ENCODE measurements at regions not wholly inside any gene's neighbourhood (a gene's known extent, or its start where the extent isn't known, plus 50 kb on each side); places are given as distances from the start of the nearest gene placed in this dataset.

DNA sequence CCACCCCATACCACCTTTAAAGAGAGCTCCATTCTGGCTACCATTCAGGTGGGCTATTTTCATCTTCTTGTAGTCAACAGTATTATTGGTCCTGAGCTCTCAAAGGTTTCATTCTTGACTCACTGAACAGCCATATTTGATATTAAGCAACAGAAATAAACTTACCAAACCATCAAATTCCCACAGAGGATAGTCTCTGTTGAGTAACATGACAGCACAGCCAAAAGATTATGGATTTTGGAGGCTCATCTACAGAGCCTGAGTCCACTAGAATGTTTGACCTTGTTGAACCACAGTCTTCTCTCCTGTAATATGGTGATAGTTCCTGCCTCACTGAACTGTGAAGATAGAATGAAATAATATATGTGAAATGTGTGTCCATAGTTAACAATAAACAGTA lies 276.3 kb upstream of the LDB2 start:
- H3K9me3 ChIP-seq (ENCODE audit: control insufficient read depth, low read length): no peaks in the 10 kb centered on the region
- no peak overlapping the region for H2AK5ac ChIP-seq (ENCODE audit: low read length, severe bottlenecking)
- no peak overlapping the region for H3K27ac ChIP-seq (ENCODE audit: low read length, poor library complexity, severe bottlenecking)
- H3K18ac ChIP-seq (ENCODE audit: low read depth in 1 of 2, low read length in 2 of 2): no peak overlapping the region
- H2BK15ac ChIP-seq (ENCODE audit: low read depth, poor library complexity, severe bottlenecking): no peak overlapping the region
- no peaks in the 10 kb centered on the region for H3K36me3 ChIP-seq (ENCODE audit: control insufficient read depth in 1 of 2, insufficient read depth in 2 of 2, low read depth in 1 of 2, low read length in 2 of 2)
- no peak overlapping the region for H4K8ac ChIP-seq (ENCODE audit: low read length)
- no peak overlapping the region for H4K91ac ChIP-seq (ENCODE audit: low read length)
- no peak overlapping the region for H3K23ac ChIP-seq (ENCODE audit: low read length in 2 of 2)
- no peak overlapping the region for H3K14ac ChIP-seq (ENCODE audit: low read length in 2 of 2)
- H3K27me3 ChIP-seq (ENCODE audit: control insufficient read depth in 1 of 2, insufficient read depth in 1 of 2, low read length in 2 of 2): no peaks in the 10 kb centered on the region
- H3K4me1 ChIP-seq (ENCODE audit: control insufficient read depth, insufficient read depth, low read depth, low read length): no peaks in the 10 kb centered on the region
- no peak overlapping the region for H2BK120ac ChIP-seq (ENCODE audit: low read depth, low read length)
- DNase-seq: no peak
- H3K4me2 ChIP-seq (ENCODE audit: low read length, poor library complexity, severe bottlenecking): no peak overlapping the region
- H3K4ac ChIP-seq (ENCODE audit: low read depth in 1 of 2, low read length in 2 of 2): no peak overlapping the region
- no peak overlapping the region for H2BK12ac ChIP-seq (ENCODE audit: low read length in 2 of 2)
- H3K9ac ChIP-seq (ENCODE audit: low read length): no peak overlapping the region
- no peaks in the 10 kb centered on the region for H3K79me1 ChIP-seq (replicated peaks; ENCODE audit: low read length, poor library complexity, severe bottlenecking)
- no peak overlapping the region for H2BK5ac ChIP-seq (ENCODE audit: low read depth, low read length, poor library complexity, severe bottlenecking)
- H3K4me3 ChIP-seq (ENCODE audit: insufficient read depth in 1 of 2, low read depth in 1 of 2, low read length in 2 of 2): no peak overlapping the region
- H2AFZ ChIP-seq (ENCODE audit: low read depth, low read length): no peak overlapping the region

DNA sequence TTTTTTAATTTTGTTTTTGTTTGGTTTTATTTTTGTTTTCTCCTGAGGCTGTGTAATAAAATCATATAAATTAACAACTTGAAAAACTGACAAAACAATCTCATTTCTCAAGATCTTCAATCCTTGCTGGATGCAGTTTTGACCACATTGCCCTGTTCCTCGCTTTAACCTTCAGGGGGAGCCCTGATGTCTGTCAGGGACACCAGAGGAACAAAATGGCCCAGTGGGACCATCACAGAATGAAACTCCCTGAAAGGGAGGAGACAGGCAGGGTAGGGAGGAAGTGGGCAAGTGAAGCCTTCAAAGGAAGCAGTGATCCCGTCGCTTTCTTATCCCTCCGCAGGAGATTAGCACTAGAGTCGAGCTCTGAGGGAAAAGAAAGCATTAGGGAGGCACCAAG lies 274.9 kb upstream of the LDB2 start:
- no peak overlapping the region for H3K9ac ChIP-seq (ENCODE audit: low read length)
- no peaks in the 10 kb centered on the region for H3K79me1 ChIP-seq (replicated peaks; ENCODE audit: low read length, poor library complexity, severe bottlenecking)
- H3K27me3 ChIP-seq (ENCODE audit: control insufficient read depth in 1 of 2, insufficient read depth in 1 of 2, low read length in 2 of 2): no peaks in the 10 kb centered on the region
- H3K18ac ChIP-seq (ENCODE audit: low read depth in 1 of 2, low read length in 2 of 2): no peak overlapping the region
- no peaks in the 10 kb centered on the region for H3K4me1 ChIP-seq (ENCODE audit: control insufficient read depth, insufficient read depth, low read depth, low read length)
- no peak overlapping the region for H4K8ac ChIP-seq (ENCODE audit: low read length)
- 75% methylated on average over 5 of the region's 5 CpGs for WGBS
- H2BK5ac ChIP-seq (ENCODE audit: low read depth, low read length, poor library complexity, severe bottlenecking): no peak overlapping the region
- H3K14ac ChIP-seq (ENCODE audit: low read length in 2 of 2): no peak overlapping the region
- no peak overlapping the region for H2AK5ac ChIP-seq (ENCODE audit: low read length, severe bottlenecking)
- no peak overlapping the region for H2AFZ ChIP-seq (ENCODE audit: low read depth, low read length)
- H4K91ac ChIP-seq (ENCODE audit: low read length): no peak overlapping the region
- no peak overlapping the region for H3K4me2 ChIP-seq (ENCODE audit: low read length, poor library complexity, severe bottlenecking)
- no peak overlapping the region for H3K4ac ChIP-seq (ENCODE audit: low read depth in 1 of 2, low read length in 2 of 2)
- no peak overlapping the region for H3K4me3 ChIP-seq (ENCODE audit: insufficient read depth in 1 of 2, low read depth in 1 of 2, low read length in 2 of 2)
- no peak for DNase-seq
- no peak overlapping the region for H3K27ac ChIP-seq (ENCODE audit: low read length, poor library complexity, severe bottlenecking)
- H3K23ac ChIP-seq (ENCODE audit: low read length in 2 of 2): no peak overlapping the region
- H2BK12ac ChIP-seq (ENCODE audit: low read length in 2 of 2): no peak overlapping the region
- no peaks in the 10 kb centered on the region for H3K9me3 ChIP-seq (ENCODE audit: control insufficient read depth, low read length)
- H3K36me3 ChIP-seq (ENCODE audit: control insufficient read depth in 1 of 2, insufficient read depth in 2 of 2, low read depth in 1 of 2, low read length in 2 of 2): no peaks in the 10 kb centered on the region
- no peak overlapping the region for H2BK15ac ChIP-seq (ENCODE audit: low read depth, poor library complexity, severe bottlenecking)
- no peak overlapping the region for H2BK120ac ChIP-seq (ENCODE audit: low read depth, low read length)

- Histone ChIP-seq H2BK15ac (ENCODE audit: low read depth, poor library complexity, severe bottlenecking) (no peak overlapping the region), H3K14ac (ENCODE audit: low read length in 2 of 2) (no peak overlapping the region), H2BK120ac (ENCODE audit: low read depth, low read length) (no peak overlapping the region), H3K79me1 (replicated peaks; ENCODE audit: low read length, poor library complexity, severe bottlenecking) (no peaks in the 10 kb centered on the region), H3K23ac (ENCODE audit: low read length in 2 of 2) (no peak overlapping the region), H4K91ac (ENCODE audit: low read length) (no peak overlapping the region), H3K27ac (ENCODE audit: low read length, poor library complexity, severe bottlenecking) (no peak overlapping the region), H3K18ac (ENCODE audit: low read depth in 1 of 2, low read length in 2 of 2) (no peak overlapping the region), H3K9ac (ENCODE audit: low read length) (peak overlapping the region; percentile 1), H3K4me3 (ENCODE audit: insufficient read depth in 1 of 2, low read depth in 1 of 2, low read length in 2 of 2) (no peak overlapping the region), H3K4me1 (ENCODE audit: control insufficient read depth, insufficient read depth, low read depth, low read length) (no peaks in the 10 kb centered on the region), H3K9me3 (ENCODE audit: control insufficient read depth, low read length) (no peaks in the 10 kb centered on the region), H3K4ac (ENCODE audit: low read depth in 1 of 2, low read length in 2 of 2) (no peak overlapping the region), H2BK5ac (ENCODE audit: low read depth, low read length, poor library complexity, severe bottlenecking) (no peak overlapping the region), H3K4me2 (ENCODE audit: low read length, poor library complexity, severe bottlenecking) (no peak overlapping the region), H3K27me3 (ENCODE audit: control insufficient read depth in 1 of 2, insufficient read depth in 1 of 2, low read length in 2 of 2) (no peaks in the 10 kb centered on the region), H2AFZ (ENCODE audit: low read depth, low read length) (no peak overlapping the region), H4K8ac (ENCODE audit: low read length) (no peak overlapping the region), H2BK12ac (ENCODE audit: low read length in 2 of 2) (no peak overlapping the region), H3K36me3 (ENCODE audit: control insufficient read depth in 1 of 2, insufficient read depth in 2 of 2, low read depth in 1 of 2, low read length in 2 of 2) (no peaks in the 10 kb centered on the region), H2AK5ac (ENCODE audit: low read length, severe bottlenecking) (no peak overlapping the region)
- WGBS: no CpG with 5 or more reads among the region's 2 CpGs
- DNase-seq: no peak
These were observed 271.7 kb upstream of the LDB2 start for GRCh38 chr4:17170131-17170530.

DNA sequence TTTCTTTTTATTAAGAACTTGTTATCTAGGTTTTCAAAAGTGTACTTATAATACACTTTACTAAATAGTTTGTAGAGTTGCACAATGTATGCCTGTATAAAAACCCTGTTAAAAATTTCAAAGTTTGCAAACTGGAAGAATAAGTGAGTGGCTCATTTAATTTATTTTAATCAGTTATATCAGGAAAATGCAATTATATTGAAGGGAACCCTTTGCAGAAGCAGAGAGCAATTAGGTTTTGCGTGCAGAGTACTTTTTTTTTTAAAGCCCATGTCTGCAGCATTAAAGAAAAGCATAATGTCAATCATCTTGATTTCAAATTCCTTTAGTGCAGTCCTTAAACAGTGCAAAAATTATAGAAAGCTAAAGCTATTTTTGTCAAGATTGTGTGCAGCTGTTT lies 271.3 kb upstream of the LDB2 start:
- no peaks in the 10 kb centered on the region for H3K27me3 ChIP-seq (ENCODE audit: control insufficient read depth in 1 of 2, insufficient read depth in 1 of 2, low read length in 2 of 2)
- no peak overlapping the region for H4K8ac ChIP-seq (ENCODE audit: low read length)
- no peak overlapping the region for H3K14ac ChIP-seq (ENCODE audit: low read length in 2 of 2)
- H3K4me2 ChIP-seq (ENCODE audit: low read length, poor library complexity, severe bottlenecking): no peak overlapping the region
- no peak overlapping the region for H3K23ac ChIP-seq (ENCODE audit: low read length in 2 of 2)
- no peak overlapping the region for H2BK15ac ChIP-seq (ENCODE audit: low read depth, poor library complexity, severe bottlenecking)
- peak overlapping the region in 1 of 2 experiments; percentile 60 for H3K4ac ChIP-seq (ENCODE audit: low read depth in 1 of 2, low read length in 2 of 2)
- no peak overlapping the region for H2AFZ ChIP-seq (ENCODE audit: low read depth, low read length)
- WGBS: no CpG with 5 or more reads among the region's 1 CpG
- no peak overlapping the region for H4K91ac ChIP-seq (ENCODE audit: low read length)
- no peak overlapping the region for H2BK12ac ChIP-seq (ENCODE audit: low read length in 2 of 2)
- H3K9ac ChIP-seq (ENCODE audit: low read length): no peak overlapping the region
- no peak overlapping the region for H3K18ac ChIP-seq (ENCODE audit: low read depth in 1 of 2, low read length in 2 of 2)
- no peaks in the 10 kb centered on the region for H3K4me1 ChIP-seq (ENCODE audit: control insufficient read depth, insufficient read depth, low read depth, low read length)
- DNase-seq: no peak
- H2BK120ac ChIP-seq (ENCODE audit: low read depth, low read length): no peak overlapping the region
- H2AK5ac ChIP-seq (ENCODE audit: low read length, severe bottlenecking): no peak overlapping the region
- no peak overlapping the region for H2BK5ac ChIP-seq (ENCODE audit: low read depth, low read length, poor library complexity, severe bottlenecking)
- no peak overlapping the region for H3K27ac ChIP-seq (ENCODE audit: low read length, poor library complexity, severe bottlenecking)
- no peaks in the 10 kb centered on the region for H3K36me3 ChIP-seq (ENCODE audit: control insufficient read depth in 1 of 2, insufficient read depth in 2 of 2, low read depth in 1 of 2, low read length in 2 of 2)
- H3K79me1 ChIP-seq (replicated peaks; ENCODE audit: low read length, poor library complexity, severe bottlenecking): no peaks in the 10 kb centered on the region
- no peaks in the 10 kb centered on the region for H3K9me3 ChIP-seq (ENCODE audit: control insufficient read depth, low read length)
- no peak overlapping the region for H3K4me3 ChIP-seq (ENCODE audit: insufficient read depth in 1 of 2, low read depth in 1 of 2, low read length in 2 of 2)

Data from mesenchymal stem cell (in vitro differentiated cells and primary cell).